Aorta (tissue), 5 donors: ENCODE measurements at regions not wholly inside any gene's neighbourhood (a gene's known extent, or its start where the extent isn't known, plus 50 kb on each side); places are given as distances from the start of the nearest gene placed in this dataset.
"Not testable (repeated sequence)": the region's sequence is repeated elsewhere in the genome, so short reads cannot be mapped to it uniquely, and the experiment has no call there.

Experiments used
- ATAC-seq: fragments of 200-7000 bp; cut with Tn5 transposase; one replicate; pipeline ENCODE4 v1.9.1; 2022; ENCODE audit warnings: moderate library complexity; ENCODE audit not compliant: low FRiP score
- DNase-seq, 2 donors: peaks; one replicate each; pipeline ENCODE4 v3.0.0-alpha.2; 2020
- H3K27ac ChIP-seq, 2 donors: one replicate each; pipeline ENCODE4 v1.5.1; 2013; ENCODE audit warnings: low read length in 2 of 2, mild to moderate bottlenecking in 2 of 2, moderate library complexity in 2 of 2, control low read depth in 1 of 2, inconsistent platforms in 1 of 2, low read depth in 1 of 2
- H3K27me3 ChIP-seq, 2 donors: one replicate each; pipeline ENCODE4 v1.6.1; 2013; ENCODE audit warnings: control low read depth in 1 of 2, low read length in 1 of 2, mild to moderate bottlenecking in 1 of 2, moderate library complexity in 1 of 2; ENCODE audit not compliant: insufficient read depth in 2 of 2, control insufficient read depth in 1 of 2
- H3K36me3 ChIP-seq, 2 donors: one replicate each; pipeline ENCODE4 v1.6.1; 2013; ENCODE audit warnings: control low read depth in 1 of 2, low read length in 1 of 2, mild to moderate bottlenecking in 1 of 2; ENCODE audit not compliant: insufficient read depth in 2 of 2, control insufficient read depth in 1 of 2
- H3K4me1 ChIP-seq, 2 donors: one replicate each; pipeline ENCODE4 v1.6.1; 2013; ENCODE audit warnings: low read length in 2 of 2, control low read depth in 1 of 2, mild to moderate bottlenecking in 1 of 2, moderate library complexity in 1 of 2; ENCODE audit not compliant: insufficient read depth in 2 of 2, control insufficient read depth in 1 of 2
- H3K4me3 ChIP-seq, 2 donors: one replicate each; pipeline ENCODE4 v1.5.1; 2013; ENCODE audit warnings: low read length in 2 of 2, control low read depth in 1 of 2, mild to moderate bottlenecking in 1 of 2
- H3K9me3 ChIP-seq: one replicate; pipeline ENCODE4 v1.6.1; 2013; ENCODE audit warnings: mild to moderate bottlenecking, low read length; ENCODE audit not compliant: control insufficient read depth
- WGBS, 2 donors: extraction: QIAGEN DNeasy Blood & Tissue Kit; methylation state at CpG; one replicate each; pipeline ENCODE4 v1.1.7; 2013; 5-methylcytosine and 5-hydroxymethylcytosine counted together
- intact Hi-C, 2 donors: fragments of 100-400 bp; cut with DNase I; formaldehyde crosslinking; loops; one replicate each; pipeline versions ENCODE4 v1.14.2 to v1.15.0; 2022
- donor health status: healthy with polysubstance abuse.
- donor health status: Bipolar disorder and iron deficiency.
- donor health status: DM: no; HTN: no; CAD: no.
- donor health status: DM: no; HTN: no; CAD: no.
- donor health status: DM: yes; HTN: yes; CAD: no.

GRCh38 chr12:75657831-75658230, 146.4 kb upstream of the KRR1 start:
- DNase-seq (no peak), ATAC-seq (no peak)
- Histone ChIP-seq H3K4me3 (no peak overlapping the region), H3K27ac (no peak overlapping the region), H3K9me3 (no peaks in the 10 kb centered on the region), H3K36me3 (no peaks in the 10 kb centered on the region), H3K27me3 (no peaks in the 10 kb centered on the region), H3K4me1 (peaks cover 0 to 3% of the 10 kb centered on the region in 2 donors)
- intact Hi-C loops: no loop called here
- 68 to 71% methylated on average over 2 of the region's 2 CpGs for WGBS, 2 donors

DNA sequence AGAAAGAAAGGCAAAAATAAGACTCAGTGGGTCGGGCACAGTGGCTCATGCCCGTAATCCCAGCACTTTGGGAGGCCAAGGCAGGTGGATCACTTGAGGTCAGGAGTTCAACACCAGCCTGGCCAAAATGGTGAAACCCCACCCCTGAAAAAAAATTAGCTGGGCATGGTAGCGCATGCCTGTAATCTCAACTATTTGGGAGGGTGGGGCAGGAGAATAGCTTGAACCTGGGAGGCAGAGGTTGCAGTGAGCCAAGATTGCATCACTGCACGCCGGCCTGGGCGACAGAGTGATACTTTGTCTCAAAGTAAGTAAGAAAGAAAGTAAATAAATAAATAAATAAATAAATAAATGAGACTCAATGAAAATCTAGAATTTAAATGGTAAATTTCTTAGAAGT, 145.9 kb upstream of the KRR1 start:
- H3K4me1 ChIP-seq, ATAC-seq, H3K27ac ChIP-seq, H3K27me3 ChIP-seq, H3K9me3 ChIP-seq, intact Hi-C loops, H3K4me3 ChIP-seq, H3K36me3 ChIP-seq: not testable (repeated sequence)
- DNase-seq: peak in 1 of 2 donors; percentile 44
- 98% methylated on average over 6 of the region's 6 CpGs for WGBS, 2 donors

DNA sequence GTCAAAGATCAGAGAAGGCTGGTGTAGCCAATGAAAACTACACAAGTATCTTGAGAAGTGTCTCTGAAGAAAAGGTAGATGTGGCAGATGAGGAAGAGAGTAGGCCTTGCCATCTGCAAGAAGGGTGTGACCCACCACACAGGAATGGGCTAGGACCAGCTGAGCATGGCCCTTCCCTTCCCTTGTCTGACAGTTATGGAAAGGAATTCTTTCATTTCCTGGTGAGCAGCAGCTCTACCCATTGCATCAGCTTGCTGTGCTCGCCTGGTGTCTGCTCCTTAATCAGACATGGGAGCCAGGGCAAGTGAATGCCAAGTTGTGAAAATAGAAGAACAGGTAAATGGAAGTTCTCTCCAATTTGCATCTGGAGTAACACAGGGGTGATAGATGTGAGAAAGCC, 145.2 kb upstream of the KRR1 start:
- no peaks in the 10 kb centered on the region for H3K36me3 ChIP-seq
- WGBS, 2 donors: 35 to 65% methylated on average over 1 of the region's 1 CpG
- H3K27ac ChIP-seq: no peak overlapping the region
- H3K27me3 ChIP-seq: no peaks in the 10 kb centered on the region
- no peaks in the 10 kb centered on the region for H3K4me1 ChIP-seq
- DNase-seq (no peak), ATAC-seq (peak; percentile 41)
- intact Hi-C loops: no loop called here
- H3K4me3 ChIP-seq: no peak overlapping the region
- H3K9me3 ChIP-seq: no peaks in the 10 kb centered on the region

- no peak for DNase-seq
- no peaks in the 10 kb centered on the region for H3K9me3 ChIP-seq
- intact Hi-C loops: no loop called here
- ATAC-seq: no peak
- H3K27me3 ChIP-seq: no peaks in the 10 kb centered on the region
- no peaks in the 10 kb centered on the region for H3K36me3 ChIP-seq
- H3K27ac ChIP-seq: no peak overlapping the region
- no peaks in the 10 kb centered on the region for H3K4me1 ChIP-seq
- no peak overlapping the region for H3K4me3 ChIP-seq
Observed at GRCh38 chr12:75656210-75656609, 144.8 kb upstream of the KRR1 start.

- ATAC-seq (no peak), DNase-seq (no peak)
- Histone ChIP-seq H3K36me3 (no peaks in the 10 kb centered on the region), H3K4me1 (peaks cover 0 to 2% of the 10 kb centered on the region in 2 donors), H3K27ac (no peak overlapping the region), H3K9me3 (no peaks in the 10 kb centered on the region), H3K27me3 (no peaks in the 10 kb centered on the region), H3K4me3 (no peak overlapping the region)
- intact Hi-C loops: no loop called here
- WGBS, 2 donors: 94 to 99% methylated on average over 4 of the region's 4 CpGs
Observed at GRCh38 chr12:75655315-75655806, 144.0 kb upstream of the KRR1 start.

DNA sequence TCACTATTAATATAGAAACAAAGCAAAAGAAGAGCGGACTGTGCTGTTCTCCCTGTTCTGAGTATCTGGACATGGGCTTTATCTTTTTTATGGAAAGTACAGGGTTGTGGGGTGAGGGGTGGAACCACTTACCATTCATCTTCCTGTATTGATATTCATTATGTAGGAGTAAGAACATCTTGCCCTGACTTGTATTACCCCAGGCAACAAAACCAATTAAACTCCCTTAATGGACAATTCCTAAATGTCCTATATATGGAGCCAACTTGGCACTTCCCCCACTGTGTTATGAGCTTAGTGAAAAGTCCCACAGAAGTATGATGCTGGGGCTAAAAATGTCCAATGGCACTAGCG, 139.9 kb upstream of the KRR1 start:
- ATAC-seq (no peak), DNase-seq (no peak)
- Histone ChIP-seq H3K4me1 (peaks cover 0 to 2% of the 10 kb centered on the region in 2 donors), H3K27me3 (no peaks in the 10 kb centered on the region), H3K4me3 (no peak overlapping the region), H3K36me3 (no peaks in the 10 kb centered on the region), H3K27ac (no peak overlapping the region), H3K9me3 (no peaks in the 10 kb centered on the region)
- WGBS, 2 donors: 50 to 57% methylated on average over 2 of the region's 2 CpGs
- intact Hi-C loops: no loop called here

- Histone ChIP-seq H3K27ac (no peak overlapping the region), H3K27me3 (no peaks in the 10 kb centered on the region), H3K9me3 (no peaks in the 10 kb centered on the region), H3K4me1 (peaks cover 0 to 2% of the 10 kb centered on the region in 2 donors), H3K4me3 (no peak overlapping the region), H3K36me3 (no peaks in the 10 kb centered on the region)
- intact Hi-C loops: no loop called here
- ATAC-seq: no peak
- 61 to 65% methylated on average over 2 of the region's 2 CpGs for WGBS, 2 donors
- no peak for DNase-seq
Observed at GRCh38 chr12:75650595-75651341, 139.4 kb upstream of the KRR1 start.

DNA sequence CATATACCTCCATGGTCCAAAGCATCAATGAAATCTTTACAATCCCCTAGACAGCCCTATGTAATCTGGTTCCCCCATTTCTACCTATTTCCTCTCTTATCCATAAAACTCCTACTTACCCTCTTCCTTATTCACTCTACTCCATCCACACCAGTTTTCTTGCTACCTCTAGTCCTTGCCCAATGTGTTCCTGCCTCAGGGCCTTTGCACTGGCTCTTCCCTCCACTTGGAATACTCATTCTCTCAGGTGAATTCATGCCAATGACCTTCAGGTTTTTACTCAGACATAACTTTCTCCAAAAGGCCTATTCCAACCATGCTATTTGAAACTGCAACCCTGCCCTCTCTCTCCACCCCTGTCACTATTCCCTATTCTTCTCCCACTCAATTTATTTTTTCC, 138.7 kb upstream of the KRR1 start:
- intact Hi-C loops: no loop called here
- peaks cover 0 to 2% of the 10 kb centered on the region in 2 donors for H3K4me1 ChIP-seq

GRCh38 chr12:75648856-75649255, 137.4 kb upstream of the KRR1 start:
- Histone ChIP-seq H3K27ac (no peak overlapping the region), H3K36me3 (no peaks in the 10 kb centered on the region), H3K4me1 (peaks cover 0 to 2% of the 10 kb centered on the region in 2 donors), H3K4me3 (no peak overlapping the region), H3K27me3 (no peaks in the 10 kb centered on the region), H3K9me3 (no peaks in the 10 kb centered on the region)
- ATAC-seq (no peak), DNase-seq (no peak)
- intact Hi-C loops: no loop called here
- 81 to 83% methylated on average over 3 of the region's 3 CpGs for WGBS, 2 donors

More for the DNA sequence above, 138.7 kb upstream of the KRR1 start:
- DNase-seq (no peak), ATAC-seq (no peak)
- H3K27ac ChIP-seq: no peak overlapping the region
- H3K9me3 ChIP-seq: no peaks in the 10 kb centered on the region
- no peaks in the 10 kb centered on the region for H3K27me3 ChIP-seq
- H3K36me3 ChIP-seq: no peaks in the 10 kb centered on the region
- no peak overlapping the region for H3K4me3 ChIP-seq
